Muscle of back (tissue), 3 donors: ENCODE measurements at regions not wholly inside any gene's neighbourhood (a gene's known extent, or its start where the extent isn't known, plus 50 kb on each side); places are given as distances from the start of the nearest gene placed in this dataset.
A peak's percentile ranks its signal among the peaks of the same experiment; 100 is the strongest.
"Not testable (repeated sequence)": the region's sequence is repeated elsewhere in the genome, so short reads cannot be mapped to it uniquely, and the experiment has no call there.

ENCODE experiments used
- DNase-seq, 3 donors: peaks; one replicate each; pipeline versions ENCODE4 v3.0.0 to v3.0.0-alpha.2; 2013

- DNase-seq = no peak
Measured at GRCh38 chr7:148514236-148514635, 76.3 kb upstream of the C7orf33 start.

DNA sequence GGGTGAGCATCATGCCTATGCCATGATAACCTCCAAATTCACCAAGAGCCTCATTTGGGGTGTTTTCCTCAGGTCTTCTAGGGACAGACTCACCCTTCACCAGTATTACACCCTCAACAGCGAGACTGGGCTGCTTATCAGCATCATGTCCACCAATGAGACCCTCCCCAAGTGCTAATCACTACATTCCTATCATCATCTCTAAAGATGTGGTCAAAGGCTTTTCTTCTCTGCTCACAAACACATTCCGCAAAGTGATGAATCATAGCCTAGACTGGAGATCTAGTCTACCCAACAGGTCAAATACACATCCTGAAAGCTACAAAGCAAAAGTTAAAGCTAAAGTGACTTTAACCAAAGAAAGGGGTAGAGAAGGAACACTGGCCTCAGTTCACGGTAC, 75.3 kb upstream of the C7orf33 start:
- no peak for DNase-seq

GRCh38 chr7:148515728-148516695, 74.6 kb upstream of the C7orf33 start:
- no peak for DNase-seq

- not testable (repeated sequence) for DNase-seq
Measured at GRCh38 chr7:148519386-148519785, 71.2 kb upstream of the C7orf33 start.

DNA sequence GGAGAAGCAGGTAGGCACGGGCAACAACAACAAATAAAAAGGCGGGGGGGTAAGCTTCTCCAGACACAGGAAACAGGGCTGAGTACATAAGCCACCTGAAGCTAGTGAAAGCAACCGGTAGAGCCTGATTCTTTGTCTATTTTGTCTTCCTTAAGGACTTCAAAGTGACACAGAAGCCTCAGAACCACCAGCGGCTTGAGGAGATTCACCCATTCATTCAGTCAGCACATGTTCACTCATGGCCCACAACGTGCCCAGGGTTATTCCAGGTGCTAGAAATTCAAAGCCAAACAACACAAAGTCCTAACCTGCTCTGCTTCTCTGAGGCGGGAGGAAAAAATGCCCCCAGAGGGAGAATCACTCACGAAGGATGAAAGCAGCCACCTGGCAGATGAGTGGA, 69.3 kb upstream of the C7orf33 start:
- no peak for DNase-seq

DNA sequence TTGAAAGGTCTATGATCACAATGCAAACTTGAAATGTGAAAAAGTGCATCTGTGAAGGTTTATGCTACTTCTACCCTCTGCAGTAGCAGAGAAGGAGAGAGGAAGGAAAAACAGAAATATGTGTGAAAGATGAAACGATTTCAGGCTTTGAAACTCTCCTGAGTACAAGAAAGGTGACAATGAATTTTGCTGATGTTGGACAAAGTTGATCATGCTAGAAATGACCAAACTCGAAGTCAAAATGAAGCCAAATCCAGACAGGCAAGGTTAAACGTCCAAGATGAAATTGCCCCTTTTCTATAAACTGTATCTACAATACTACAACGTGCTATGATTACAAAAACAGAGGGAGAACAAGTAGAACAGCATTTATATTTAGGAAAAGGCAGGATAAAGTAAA, 67.0 kb upstream of the C7orf33 start:
- DNase-seq = no peak

GRCh38 chr7:148524479-148525224, 65.9 kb upstream of the C7orf33 start:
- DNase-seq = no peak

- peak; percentile 42 to 59 (median 54) for DNase-seq
Measured at GRCh38 chr7:148527717-148528168, 62.8 kb upstream of the C7orf33 start.

GRCh38 chr7:148535217-148535616, 55.3 kb upstream of the C7orf33 start:
- peak in 2 of 3 donors; percentile 1 to 15 for DNase-seq

GRCh38 chr7:148537435-148537834, 53.1 kb upstream of the C7orf33 start:
- DNase-seq = no peak

GRCh38 chr7:148540041-148540738, 50.4 kb upstream of the C7orf33 start:
- DNase-seq = peak; percentile 28 to 55 (median 46)
